Stimulated activated CD8-positive, alpha-beta memory T cell treated with anti-CD3 and anti-CD28 coated beads, Interleukin-4, amount 100 ng/mL, for 24 hours (primary cell): ENCODE measurements at regions not wholly inside any gene's neighbourhood (a gene's known extent, or its start where the extent isn't known, plus 50 kb on each side); places are given as distances from the start of the nearest gene placed in this dataset.
"Not testable (repeated sequence)": the region's sequence is repeated elsewhere in the genome, so short reads cannot be mapped to it uniquely, and the experiment has no call there.

Experiments
- DNase-seq: peaks from one replicate; pipeline ENCODE4 v3.0.0-alpha.2; 2020; ENCODE audit warnings: low read depth

DNA sequence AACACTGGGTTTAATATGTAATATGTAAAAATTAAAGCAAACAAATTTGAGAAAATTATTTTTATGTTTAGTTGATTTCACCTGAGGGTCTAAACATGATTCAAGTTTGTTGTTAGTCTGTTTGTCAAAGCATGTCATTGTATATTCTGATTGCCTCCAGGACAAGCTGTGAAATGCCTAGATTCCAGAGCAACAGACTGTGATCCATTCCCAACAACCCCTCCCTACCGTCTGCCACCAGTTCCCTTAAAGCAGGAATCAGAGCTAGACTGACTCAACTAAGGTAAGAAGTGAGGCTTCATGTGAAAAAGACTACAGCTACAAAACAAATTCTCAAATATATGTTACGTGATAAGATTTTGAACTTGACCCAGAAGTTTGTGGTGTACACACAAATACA, 304.2 kb downstream of the RAB38 start:
- DNase-seq, result no peak

- DNase-seq, result no peak
Measured at GRCh38 chr11:87870086-87870485, 305.2 kb downstream of the RAB38 start.

DNA sequence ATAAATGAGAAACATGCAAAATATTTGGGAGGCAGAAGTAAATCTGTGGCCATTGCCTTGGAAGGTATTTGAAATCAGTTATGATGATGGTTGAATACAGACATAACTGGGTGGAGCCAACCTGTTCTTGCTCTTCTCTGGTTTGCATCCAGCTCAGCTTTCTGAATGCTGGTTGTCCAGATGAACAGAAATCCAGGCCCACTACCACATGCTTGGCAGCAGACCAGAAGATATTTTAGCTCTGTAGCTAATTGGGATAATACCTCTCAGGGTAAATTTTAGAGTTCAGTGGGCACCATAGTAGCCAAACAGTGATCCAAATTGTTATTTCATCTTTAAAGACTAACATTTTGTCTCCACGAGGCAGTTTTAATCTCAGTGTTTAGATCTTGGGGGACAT, 308.3 kb downstream of the RAB38 start:
- no peak for DNase-seq

GRCh38 chr11:87861030-87861429, 314.2 kb downstream of the RAB38 start:
- no peak for DNase-seq

GRCh38 chr11:87859636-87860035, 315.6 kb downstream of the RAB38 start:
- DNase-seq, result no peak

DNA sequence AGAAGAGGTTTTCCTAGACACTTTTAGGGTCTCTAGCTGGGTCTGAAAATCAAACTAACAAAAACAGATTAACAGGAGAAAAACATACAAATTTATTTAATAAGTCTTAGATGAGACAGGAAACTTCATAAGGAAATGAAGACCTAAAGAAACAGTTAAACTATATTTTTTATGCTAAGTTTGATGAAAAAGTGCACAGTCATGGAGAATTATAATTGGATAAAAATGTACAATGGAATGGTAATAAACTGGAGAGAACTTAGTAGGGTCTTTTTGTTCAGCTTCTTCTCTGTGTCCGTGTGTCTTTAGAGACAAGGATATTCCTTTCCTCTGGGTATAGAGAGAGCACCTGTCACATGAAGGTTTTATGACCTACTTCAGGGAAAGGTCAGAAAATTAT, 323.4 kb downstream of the RAB38 start:
- no peak for DNase-seq

- no peak for DNase-seq
Measured at GRCh38 chr11:87851234-87851633, 324.0 kb downstream of the RAB38 start.

- DNase-seq, result no peak
Measured at GRCh38 chr11:87849216-87849615, 326.0 kb downstream of the RAB38 start.

GRCh38 chr11:87840786-87841185, 334.5 kb downstream of the RAB38 start:
- DNase-seq, result no peak

- no peak for DNase-seq
Measured at GRCh38 chr11:87832211-87832610, 343.0 kb downstream of the RAB38 start.

DNA sequence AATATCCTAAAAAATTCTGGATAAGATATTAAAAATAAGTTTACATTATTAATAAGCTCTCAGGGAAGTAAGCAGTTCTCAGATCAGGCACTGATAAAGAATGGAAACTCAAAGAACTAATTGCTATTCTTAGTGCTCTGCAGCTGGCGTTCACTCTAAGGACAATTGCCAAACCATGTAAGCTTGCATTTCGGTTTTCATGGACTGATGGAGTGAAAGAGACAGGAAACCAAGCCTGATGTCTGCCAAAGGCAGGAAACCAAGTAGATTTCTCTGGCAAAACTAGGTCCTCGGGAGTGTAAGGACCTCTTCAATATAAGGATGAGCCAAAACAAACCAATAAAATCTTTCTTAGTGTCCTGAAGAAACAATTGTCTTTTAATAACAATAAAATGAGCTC, 355.2 kb downstream of the RAB38 start:
- no peak for DNase-seq

DNA sequence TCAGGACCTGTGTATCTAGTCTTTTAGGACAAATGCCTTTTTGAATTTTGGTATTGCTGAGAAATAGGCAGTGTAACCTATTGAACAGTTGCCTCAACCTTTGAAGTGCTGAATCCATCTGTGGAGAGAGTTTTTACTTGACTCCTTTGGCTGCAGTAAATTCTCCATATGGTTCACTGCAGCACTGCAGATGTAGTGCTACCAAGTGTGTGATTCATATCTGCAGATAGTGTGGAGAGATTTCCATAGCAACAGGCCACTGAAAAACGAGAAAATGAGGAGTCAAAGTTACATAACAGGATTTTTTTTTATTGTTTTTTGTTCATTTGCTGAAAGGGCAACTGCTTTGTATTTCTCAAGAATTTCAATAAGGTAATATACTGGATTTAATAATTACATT, 356.1 kb downstream of the RAB38 start:
- DNase-seq, result no peak

DNA sequence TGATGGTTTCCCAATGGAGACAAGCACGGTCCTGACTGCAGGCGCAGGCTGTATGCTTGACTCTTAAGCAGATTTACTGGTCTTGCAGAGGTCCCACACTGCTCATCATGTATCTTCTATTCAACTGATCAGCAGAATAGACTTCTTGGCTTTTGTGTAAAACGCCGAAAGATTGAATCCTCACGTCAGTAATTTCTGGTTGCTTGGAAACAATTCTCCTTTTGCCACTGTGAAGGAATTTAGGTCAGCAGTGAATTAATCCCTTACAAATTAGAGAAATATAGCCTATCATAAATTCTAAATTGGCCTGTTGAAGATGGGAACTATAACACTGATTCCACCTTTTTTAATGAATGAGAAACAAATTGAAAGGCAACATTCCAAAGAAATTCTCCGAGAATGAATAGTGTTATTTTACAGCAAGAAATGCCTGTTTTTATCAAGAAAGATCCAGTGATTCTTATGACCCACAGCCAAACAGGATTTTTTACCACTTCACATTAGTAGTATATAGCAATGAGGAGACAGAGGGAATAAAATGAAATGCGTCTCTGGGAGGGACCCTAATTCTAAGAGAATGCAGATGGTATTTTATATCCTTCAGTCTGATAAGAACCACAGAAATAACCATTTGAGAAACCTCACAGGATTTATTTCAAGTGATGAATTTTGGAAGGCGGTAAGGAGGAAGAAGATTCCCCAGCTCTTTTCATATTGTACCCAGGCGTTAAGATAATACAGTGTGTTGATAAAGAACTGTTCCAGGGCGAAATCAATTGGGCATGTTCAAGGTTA, 362.5 kb downstream of the RAB38 start:
- DNase-seq, result no peak

DNA sequence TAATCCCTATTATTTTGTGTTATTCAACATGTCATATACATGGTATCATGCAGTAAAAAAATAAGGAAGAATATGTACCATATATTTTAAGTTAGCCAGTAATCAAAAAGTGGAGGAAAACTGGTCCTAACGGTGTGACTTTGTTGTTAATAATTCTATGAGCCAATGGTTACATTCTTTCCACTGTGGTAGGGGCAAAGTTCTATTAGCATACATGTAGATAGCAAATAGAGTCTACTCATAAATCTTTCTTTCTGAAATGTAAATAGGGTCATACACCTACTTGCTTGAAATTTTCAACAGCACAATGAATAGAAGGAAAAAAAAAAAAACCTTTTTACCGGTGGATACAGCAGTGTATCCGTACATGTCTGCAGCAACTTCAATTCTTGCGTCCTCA, 364.8 kb downstream of the RAB38 start:
- DNase-seq, result no peak

- no peak for DNase-seq
Measured at GRCh38 chr11:87809256-87809655, 366.0 kb downstream of the RAB38 start.

DNA sequence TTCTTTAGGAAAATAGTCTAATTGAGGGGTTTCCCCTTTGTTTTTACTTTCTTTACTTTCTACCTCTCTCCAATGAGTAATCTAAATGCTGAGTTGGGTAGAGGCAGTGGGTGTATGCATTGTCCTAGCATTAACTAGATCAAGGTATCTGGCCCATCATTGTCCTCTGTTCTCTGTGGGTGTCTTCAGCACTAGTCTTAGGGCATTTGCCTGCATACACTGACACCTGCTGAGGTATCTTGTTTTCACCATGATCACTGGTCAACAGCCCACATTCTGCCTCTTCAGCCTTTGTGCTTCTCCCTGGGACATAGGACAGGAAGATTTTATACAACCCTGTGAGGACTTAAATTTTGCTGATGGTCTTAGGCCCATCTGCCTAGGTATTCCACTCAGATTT, 371.1 kb downstream of the RAB38 start:
- DNase-seq, result no peak

DNA sequence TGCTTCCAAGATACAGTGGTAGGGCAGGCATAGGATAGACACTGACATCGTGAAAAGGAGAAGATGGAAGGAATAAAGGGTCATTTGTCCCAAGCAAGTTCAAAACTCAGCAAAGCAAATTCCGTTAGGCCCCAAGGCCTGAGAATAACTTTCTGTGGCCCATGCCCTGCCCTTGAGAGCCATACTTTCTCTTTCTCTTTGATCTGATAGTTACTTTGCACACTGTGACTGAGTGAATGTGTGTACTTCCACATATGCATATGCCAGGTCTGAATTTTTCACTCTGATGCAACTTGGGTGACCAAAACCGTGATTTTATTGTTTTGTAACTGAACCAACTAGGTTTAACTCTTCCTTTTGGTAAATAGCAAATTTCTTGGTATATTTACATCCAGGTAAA, 371.5 kb downstream of the RAB38 start:
- no peak for DNase-seq

- DNase-seq, result not testable (repeated sequence)
Measured at GRCh38 chr11:87784862-87785261, 390.4 kb downstream of the RAB38 start.

GRCh38 chr11:87780068-87780413, 395.2 kb downstream of the RAB38 start:
- no peak for DNase-seq

GRCh38 chr11:87779276-87780067, 395.8 kb downstream of the RAB38 start:
- DNase-seq, result no peak

DNA sequence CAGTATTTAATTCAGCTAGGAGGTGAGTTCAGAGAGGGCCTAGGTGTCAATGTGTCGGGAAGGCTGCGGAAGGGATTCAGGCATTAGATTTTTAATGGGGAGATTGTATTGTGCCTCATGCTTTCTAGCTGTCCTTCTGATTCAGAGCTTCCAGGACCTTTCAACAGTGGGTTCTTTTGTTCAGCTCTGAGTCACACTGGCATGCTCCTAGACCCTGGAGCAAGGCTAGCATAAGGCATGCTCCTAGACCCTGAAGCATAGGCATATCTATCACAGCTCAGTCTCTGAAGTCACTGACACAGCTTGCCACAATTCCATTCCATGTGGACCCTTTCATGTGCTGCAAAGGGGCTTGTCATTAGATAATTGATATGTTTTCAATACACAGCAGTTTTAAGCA, 396.9 kb downstream of the RAB38 start:
- DNase-seq, result no peak

DNA sequence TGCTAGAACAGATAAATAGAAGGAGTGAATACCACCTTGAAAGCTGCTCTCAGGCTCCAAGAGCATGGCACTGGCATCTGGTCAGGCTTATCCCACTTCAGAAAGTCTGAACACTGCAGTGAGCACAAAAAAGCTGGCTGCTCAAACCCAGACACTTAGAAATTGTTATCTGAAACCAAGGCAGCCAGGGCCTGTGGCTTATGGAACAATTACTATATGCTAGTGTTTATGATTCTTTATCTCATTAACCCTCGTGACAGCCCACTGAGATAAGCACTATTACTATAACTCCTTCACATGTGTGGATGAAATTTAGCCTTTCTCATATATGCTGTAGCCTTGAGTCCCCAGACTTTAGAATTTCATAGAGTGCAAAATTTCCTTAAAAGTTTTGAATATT, 400.2 kb downstream of the RAB38 start:
- DNase-seq, result no peak

- DNase-seq, result no peak
Measured at GRCh38 chr11:87769661-87770060, 405.6 kb downstream of the RAB38 start.

GRCh38 chr11:87767615-87768014, 407.6 kb downstream of the RAB38 start:
- DNase-seq, result no peak
